GM12865 (cell line): ENCODE measurements at regions not wholly inside any gene's neighbourhood (a gene's known extent, or its start where the extent isn't known, plus 50 kb on each side); places are given as distances from the start of the nearest gene placed in this dataset.

Experiments
- DNase-seq: peaks from one replicate; pipeline ENCODE4 v3.0.0; 2010; ENCODE audit warnings: low read depth
- H3K4me3 ChIP-seq: 2 replicates; pipeline ENCODE4 v1.5.1; 2011; ENCODE audit warnings: mild to moderate bottlenecking, low read depth, low read length, control low read depth
- TF ChIP-seq, protein P1 (sequence below): IDR thresholded peaks from 2 replicates; pipeline ENCODE4 v1.5.1; 2011; ENCODE audit warnings: low read length, control low read depth, low read depth, inconsistent platforms; ENCODE audit not compliant: insufficient read depth; ENCODE audit errors: missing control alignments

- no peak for DNase-seq
- TF ChIP-seq, protein P1, sequence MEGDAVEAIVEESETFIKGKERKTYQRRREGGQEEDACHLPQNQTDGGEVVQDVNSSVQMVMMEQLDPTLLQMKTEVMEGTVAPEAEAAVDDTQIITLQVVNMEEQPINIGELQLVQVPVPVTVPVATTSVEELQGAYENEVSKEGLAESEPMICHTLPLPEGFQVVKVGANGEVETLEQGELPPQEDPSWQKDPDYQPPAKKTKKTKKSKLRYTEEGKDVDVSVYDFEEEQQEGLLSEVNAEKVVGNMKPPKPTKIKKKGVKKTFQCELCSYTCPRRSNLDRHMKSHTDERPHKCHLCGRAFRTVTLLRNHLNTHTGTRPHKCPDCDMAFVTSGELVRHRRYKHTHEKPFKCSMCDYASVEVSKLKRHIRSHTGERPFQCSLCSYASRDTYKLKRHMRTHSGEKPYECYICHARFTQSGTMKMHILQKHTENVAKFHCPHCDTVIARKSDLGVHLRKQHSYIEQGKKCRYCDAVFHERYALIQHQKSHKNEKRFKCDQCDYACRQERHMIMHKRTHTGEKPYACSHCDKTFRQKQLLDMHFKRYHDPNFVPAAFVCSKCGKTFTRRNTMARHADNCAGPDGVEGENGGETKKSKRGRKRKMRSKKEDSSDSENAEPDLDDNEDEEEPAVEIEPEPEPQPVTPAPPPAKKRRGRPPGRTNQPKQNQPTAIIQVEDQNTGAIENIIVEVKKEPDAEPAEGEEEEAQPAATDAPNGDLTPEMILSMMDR = no peak
Observed at GRCh38 chr6:132058975-132059374, 107.8 kb upstream of the CCN2 start.

DNA sequence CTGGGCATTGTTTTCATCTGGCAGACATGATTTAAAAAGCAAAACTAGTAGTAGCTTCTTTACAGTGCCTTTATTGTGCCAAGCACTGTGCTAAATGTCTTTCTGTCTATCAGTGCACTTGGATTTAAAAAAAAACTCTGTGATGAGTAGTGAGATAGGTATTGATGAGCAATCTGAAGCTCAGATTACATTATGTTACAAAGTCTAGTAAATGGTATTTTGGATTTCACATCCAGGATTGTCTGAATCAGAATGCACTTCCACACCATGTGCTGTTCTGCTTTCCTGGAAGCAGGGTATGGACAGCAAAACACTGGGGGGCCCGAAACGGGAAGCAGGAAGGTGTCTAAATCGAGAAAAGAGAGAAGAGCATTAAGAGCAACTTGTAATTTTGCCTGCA, 103.4 kb upstream of the CCN2 start:
- no peak overlapping the region for H3K4me3 ChIP-seq
- no peak for DNase-seq
- TF ChIP-seq, protein P1 = no peak

More at GRCh38 chr6:132058975-132059374, 107.8 kb upstream of the CCN2 start:
- no peak overlapping the region for H3K4me3 ChIP-seq

DNA sequence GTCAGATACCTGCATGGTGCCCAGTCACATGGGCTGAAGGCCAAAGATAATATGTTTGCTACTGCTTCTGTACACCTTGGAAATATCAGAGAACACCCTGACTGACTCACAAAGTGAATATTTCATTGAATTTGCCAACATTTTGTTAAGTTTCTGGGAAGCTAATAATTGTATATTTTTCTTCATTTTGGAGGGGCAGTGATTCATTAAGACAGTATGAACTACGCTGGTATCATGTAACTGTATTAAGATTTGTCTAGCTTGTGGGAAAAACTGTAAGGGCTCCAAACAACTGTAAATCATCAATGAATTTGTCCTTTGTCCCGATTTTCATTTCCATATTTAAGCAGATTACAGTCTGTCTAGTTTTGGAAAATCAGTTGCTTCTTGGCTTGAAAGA, 102.3 kb upstream of the CCN2 start:
- TF ChIP-seq, protein P1 = no peak
- no peak for DNase-seq
- H3K4me3 ChIP-seq = no peak overlapping the region

- no peak overlapping the region for H3K4me3 ChIP-seq
- no peak for DNase-seq
- TF ChIP-seq, protein P1 = no peak
Observed at GRCh38 chr6:132052096-132052495, 100.9 kb upstream of the CCN2 start.

DNA sequence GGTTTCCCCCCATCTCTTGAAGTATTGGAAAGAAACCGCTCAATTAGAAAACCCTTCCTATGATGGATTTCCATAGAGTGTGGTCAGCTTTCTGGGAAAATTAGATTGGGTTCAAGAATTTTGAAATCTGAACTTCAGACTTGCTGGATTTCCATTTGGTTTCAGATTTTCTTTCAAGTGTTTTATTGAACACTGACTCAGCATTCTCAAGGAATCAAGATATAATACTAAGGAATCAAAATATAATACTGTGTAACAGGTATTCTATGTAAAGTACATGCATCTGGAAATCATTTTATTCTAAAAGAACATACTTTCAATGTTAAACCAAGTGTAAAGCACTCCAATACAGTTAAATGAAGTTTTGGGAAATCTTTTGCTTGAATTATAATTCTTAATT, 94.7 kb upstream of the CCN2 start:
- TF ChIP-seq, protein P1 = no peak
- no peak overlapping the region for H3K4me3 ChIP-seq
- no peak for DNase-seq

GRCh38 chr6:132043148-132043547, 92.0 kb upstream of the CCN2 start:
- TF ChIP-seq, protein P1 = no peak
- H3K4me3 ChIP-seq = no peak overlapping the region
- no peak for DNase-seq

GRCh38 chr6:132041706-132042105, 90.5 kb upstream of the CCN2 start:
- TF ChIP-seq, protein P1 = no peak
- no peak overlapping the region for H3K4me3 ChIP-seq
- DNase-seq = no peak
